Forelimb muscle (tissue), 1 donor: ENCODE measurements at regions not wholly inside any gene's neighbourhood (a gene's known extent, or its start where the extent isn't known, plus 50 kb on each side); places are given as distances from the start of the nearest gene placed in this dataset.
"Not testable (repeated sequence)": the region's sequence is repeated elsewhere in the genome, so short reads cannot be mapped to it uniquely, and the experiment has no call there.

Source experiments
- DNase-seq: peaks from one replicate; pipeline ENCODE4 v3.0.0-alpha.2; 2013; ENCODE audit warnings: low read depth

GRCh38 chr3:137297770-137298169, 340.0 kb downstream of the IL20RB start:
- DNase-seq = no peak

- no peak for DNase-seq
These were observed 342.9 kb downstream of the IL20RB start for GRCh38 chr3:137300703-137301102.

DNA sequence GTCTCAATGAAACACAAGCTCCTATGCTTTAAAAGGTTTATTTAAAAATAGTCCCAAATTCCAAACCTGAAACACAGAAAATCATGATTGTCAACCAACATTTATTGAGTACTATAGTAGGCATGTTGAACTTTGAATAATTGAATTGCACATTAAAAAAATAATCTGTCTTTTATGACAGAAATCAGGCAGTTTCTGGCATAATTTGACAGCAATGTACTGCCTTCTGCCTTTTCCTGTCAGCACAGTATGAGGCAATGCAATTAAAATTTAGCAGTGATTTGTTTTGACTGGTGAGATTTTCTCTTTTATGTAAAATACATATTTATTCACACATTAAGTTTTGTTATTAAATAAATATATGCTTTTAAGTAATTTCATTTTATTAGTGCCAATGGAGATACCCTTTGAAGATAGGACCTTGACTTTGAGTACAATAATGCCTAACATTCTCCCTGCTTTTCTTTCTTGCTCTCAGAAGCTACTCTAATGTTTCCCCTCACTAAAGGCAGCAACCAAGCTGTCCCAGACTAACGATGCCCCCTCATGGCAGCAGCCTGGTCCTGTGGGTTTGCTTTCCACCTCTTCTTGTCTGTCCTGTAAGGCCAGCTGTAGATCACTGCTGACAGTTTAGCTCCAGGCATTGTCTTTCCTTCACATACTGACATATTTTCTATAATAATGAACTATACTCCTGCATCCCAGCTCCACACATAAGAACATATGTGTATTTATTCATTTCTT, 346.7 kb downstream of the IL20RB start:
- no peak for DNase-seq

DNA sequence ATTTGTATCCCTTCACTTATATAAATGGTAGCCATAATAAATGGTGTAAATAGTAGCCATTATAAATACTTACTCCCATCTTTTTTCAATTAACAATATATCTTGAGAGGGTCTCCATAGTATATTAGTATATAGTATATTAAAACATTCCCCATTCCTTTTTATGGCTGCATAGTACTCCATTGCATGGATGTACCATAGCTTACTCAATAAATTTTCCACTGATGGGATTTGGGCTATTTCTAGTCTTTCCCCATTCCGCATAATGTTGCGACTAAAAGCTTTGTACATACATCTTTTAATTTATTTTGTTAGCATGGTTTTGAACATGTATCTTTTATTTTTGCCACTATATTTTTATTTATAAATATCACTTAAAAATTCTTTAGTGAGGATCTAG, 366.3 kb downstream of the IL20RB start:
- DNase-seq = no peak

DNA sequence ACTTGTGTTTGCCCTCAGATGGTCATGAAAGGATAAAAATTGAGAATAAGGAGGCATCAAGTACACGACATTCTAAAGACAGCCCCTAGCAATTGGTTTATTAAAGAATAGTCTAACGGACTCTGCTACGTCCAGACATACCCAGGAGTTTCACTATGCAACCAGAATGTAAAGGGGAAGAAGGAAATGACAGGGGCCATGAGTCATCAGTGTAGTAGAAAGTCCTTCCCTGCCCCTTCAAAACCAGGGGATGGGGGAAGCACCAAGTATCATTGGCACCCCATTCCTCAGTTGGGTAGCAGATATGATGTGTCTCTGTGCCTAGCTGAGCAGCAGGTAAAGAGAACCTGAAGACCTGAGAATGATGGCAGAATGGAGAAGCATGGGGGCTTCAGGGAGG, 367.4 kb downstream of the IL20RB start:
- no peak for DNase-seq

DNA sequence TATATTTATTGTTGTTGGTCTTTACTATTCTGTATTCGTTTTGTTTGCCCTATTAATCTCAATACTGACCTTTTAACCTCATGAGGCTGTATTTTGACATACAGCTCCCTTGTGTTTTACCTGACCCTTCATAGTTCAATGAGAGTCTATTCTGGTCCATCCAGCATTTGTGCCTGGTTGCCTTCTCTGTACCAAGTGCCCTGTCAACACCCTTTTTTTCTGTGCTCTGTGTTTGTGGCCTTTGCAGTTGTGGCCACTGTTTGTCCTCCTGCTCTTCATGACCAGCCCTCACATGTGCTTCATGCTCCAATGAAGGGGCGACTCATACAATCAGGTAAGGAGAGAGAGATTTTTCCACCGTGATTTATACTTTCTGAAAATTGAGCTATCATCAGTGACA, 368.2 kb downstream of the IL20RB start:
- DNase-seq = no peak

DNA sequence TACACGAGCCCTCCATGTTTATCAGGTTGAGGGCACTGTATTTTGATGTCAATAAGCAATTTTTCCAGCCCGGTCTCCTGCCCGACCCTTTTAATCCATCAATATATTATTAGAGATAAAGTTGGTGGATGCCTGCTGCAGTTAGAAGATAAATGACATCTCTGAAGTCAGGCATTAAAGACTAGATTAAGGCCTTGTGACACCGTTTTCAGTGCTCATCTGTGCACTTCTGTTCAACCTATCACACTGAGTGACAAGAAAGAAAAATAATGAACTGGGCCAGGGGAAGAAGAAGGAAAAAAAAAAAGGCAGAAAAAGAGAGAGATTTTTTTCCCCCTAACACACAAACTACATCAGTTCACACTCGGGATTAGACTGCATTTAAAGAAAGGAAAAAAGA, 371.8 kb downstream of the IL20RB start:
- no peak for DNase-seq

DNA sequence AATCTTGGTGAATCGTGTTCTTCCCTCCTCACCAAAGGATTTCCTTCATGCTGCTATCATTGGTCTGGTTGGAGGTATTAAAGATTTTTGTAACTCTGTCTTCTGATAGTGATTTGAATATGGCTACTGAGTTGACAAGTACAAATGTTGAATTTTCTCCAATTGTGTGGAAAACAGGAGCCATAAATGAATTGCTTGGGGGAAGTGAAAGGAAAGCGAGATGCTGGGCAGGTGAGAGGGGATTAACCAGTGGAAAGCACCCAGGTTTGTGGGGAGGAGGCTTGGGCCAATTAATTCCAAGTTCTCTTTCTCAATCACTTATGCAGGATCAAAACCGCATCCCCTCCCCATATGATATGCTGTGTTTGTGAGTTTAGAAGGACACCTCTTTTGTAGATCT, 372.5 kb downstream of the IL20RB start:
- DNase-seq = no peak

- DNase-seq = no peak
These were observed 374.5 kb downstream of the IL20RB start for GRCh38 chr3:137332297-137332696.

GRCh38 chr3:137335478-137335877, 377.7 kb downstream of the IL20RB start:
- DNase-seq = no peak

GRCh38 chr3:137338400-137338799, 380.6 kb downstream of the IL20RB start:
- DNase-seq = not testable (repeated sequence)

- DNase-seq = no peak
These were observed 385.5 kb downstream of the IL20RB start for GRCh38 chr3:137343283-137343682.

DNA sequence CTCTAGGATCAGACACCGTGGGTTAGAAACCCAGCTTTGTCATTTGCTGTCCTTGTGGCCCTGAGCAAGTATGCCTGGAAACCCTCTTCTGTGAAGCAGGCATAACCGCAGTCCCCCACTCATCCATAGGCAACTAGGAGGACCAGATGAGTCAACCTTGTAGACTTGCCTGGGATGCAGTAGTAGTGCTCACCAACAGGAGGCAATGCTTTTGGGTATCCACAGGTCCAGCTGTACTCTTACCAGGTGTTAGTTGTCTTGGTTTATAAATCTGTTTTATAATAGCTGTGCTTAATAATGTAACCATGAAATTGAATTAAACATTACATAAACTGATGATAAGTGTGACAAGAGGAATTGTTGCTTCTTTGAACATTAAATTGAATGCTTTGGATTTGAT, 389.3 kb downstream of the IL20RB start:
- no peak for DNase-seq

- no peak for DNase-seq
These were observed 390.1 kb downstream of the IL20RB start for GRCh38 chr3:137347817-137348368.

DNA sequence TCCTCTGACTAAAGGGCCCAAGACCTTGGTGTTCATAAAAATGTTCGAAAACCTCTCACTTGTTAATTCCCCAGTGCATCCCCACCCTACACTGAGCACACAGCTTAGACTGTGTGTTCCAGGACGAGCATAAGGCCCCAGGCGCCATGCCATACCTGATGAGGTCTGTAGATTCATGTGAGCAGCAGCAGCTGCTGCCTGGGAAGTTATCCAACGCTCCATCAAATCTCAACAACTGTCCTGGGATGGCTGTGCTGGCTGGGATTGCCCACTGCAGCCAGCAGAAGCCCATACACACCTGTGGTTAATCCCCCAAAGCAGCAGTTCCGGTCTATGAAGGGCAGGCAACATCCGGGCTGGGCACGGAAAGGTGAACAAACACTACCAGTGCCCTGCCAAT, 391.2 kb downstream of the IL20RB start:
- no peak for DNase-seq

DNA sequence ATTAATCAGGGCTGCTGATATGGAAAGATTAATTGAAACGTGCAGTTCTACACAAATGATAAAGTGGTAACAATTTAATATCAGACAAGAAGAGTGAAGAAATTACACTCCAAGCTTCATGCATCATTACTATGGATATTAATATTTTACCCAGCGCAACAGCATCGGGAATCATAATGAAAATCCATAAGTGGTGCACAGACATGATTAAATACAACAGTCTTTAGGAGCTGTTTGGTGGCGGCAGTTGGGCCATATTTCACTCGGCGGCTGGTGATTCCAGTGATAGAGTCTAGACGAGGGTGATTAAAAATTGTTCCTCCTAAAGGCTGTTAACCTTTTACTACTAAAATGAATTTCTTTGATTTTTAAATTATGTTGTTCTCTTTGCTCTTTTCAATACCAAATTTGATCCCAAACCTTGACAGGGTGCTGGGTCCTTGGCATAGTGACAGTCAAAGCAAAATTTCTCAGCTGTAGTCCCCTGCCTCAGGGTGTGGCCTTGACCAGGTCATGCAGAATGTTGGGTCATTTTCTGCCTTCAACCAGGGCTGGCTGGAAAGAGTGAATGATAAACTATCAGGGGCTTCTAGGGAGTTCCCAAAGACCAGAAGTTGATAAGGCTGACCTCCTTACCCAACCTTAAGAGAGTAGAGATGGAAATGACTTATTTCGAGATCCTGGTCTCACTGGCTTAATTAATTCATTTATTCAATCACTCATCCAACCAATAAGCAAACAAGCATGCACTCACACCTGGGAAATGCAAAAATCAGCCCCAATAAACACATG, 392.0 kb downstream of the IL20RB start:
- DNase-seq = no peak

- DNase-seq = no peak
These were observed 402.9 kb downstream of the IL20RB start for GRCh38 chr3:137360531-137361201.

DNA sequence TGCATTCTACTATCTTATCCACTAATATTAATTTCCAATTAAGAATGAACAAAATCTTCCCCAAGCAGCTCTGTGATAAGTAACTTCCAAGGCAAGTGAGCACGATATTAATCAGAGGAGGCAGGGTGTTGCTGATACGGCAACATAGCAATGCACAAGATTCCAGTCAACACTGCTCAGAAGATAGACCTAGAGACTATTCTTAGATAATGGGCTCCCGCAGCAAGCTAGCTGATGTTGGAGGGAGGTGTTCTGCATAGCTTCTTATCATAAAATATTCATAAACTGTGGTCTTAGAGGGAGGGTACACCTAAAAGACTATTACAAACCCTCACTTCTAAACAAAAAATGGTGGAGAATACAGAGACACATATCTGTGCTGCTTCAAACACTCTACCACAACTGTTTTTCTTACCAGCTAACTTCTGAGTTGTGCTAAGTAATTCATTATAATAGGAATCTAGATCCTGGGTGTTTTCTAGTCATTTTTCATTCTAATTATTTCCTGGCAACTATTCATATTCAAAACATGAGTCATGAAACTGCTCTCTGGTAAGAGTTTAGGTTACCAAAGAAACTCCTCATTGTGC, 382.0 kb upstream of the SOX14 start:
- no peak for DNase-seq

DNA sequence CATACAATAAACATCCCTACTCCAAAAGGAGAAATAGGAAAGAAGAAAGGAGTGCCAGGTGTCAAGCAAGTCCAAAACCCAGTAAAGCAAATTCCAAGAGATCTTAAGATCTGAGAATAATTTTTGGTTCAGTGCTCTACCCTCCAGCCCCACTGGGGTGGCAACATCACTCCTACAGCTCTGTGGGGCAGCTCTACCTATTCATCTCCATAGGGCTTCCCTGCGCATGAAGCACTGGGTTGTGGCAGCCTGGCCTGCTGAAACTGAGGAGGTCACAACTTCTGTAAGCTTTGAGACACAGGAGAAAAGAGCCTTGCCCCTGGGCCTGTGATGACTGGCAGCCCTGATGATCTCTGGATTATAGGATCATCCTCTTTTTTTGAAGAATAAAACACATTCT, 378.2 kb upstream of the SOX14 start:
- DNase-seq = no peak

GRCh38 chr3:137409584-137409983, 354.5 kb upstream of the SOX14 start:
- DNase-seq = no peak

GRCh38 chr3:137410028-137410427, 354.1 kb upstream of the SOX14 start:
- no peak for DNase-seq
